GM19238 (cell line): ENCODE measurements at regions not wholly inside any gene's neighbourhood (a gene's known extent, or its start where the extent isn't known, plus 50 kb on each side); places are given as distances from the start of the nearest gene placed in this dataset.
"Not testable (repeated sequence)": the region's sequence is repeated elsewhere in the genome, so short reads cannot be mapped to it uniquely, and the experiment has no call there.

Source experiments
- DNase-seq: peaks from one replicate; pipeline ENCODE4 v3.0.0; 2011; ENCODE audit warnings: low spot score; ENCODE audit not compliant: insufficient read length

- no peak for DNase-seq
Observed at GRCh38 chr18:55687106-55687505, 99.1 kb upstream of the TCF4 start.

- no peak for DNase-seq
Observed at GRCh38 chr18:55685638-55686037, 97.6 kb upstream of the TCF4 start.

- no peak for DNase-seq
Observed at GRCh38 chr18:55672574-55673361, 84.8 kb upstream of the TCF4 start.

GRCh38 chr18:55665506-55665905, 77.5 kb upstream of the TCF4 start:
- no peak for DNase-seq

GRCh38 chr18:55664758-55665400, 76.9 kb upstream of the TCF4 start:
- DNase-seq, result not testable (repeated sequence)

- DNase-seq, result no peak
Observed at GRCh38 chr18:55663891-55664290, 75.9 kb upstream of the TCF4 start.

- DNase-seq, result no peak
Observed at GRCh38 chr18:55658598-55658997, 70.6 kb upstream of the TCF4 start.

- DNase-seq, result no peak
Observed at GRCh38 chr18:55657572-55658331, 69.8 kb upstream of the TCF4 start.

- no peak for DNase-seq
Observed at GRCh38 chr18:55654986-55655385, 67.0 kb upstream of the TCF4 start.

GRCh38 chr18:55651236-55651635, 63.2 kb upstream of the TCF4 start:
- no peak for DNase-seq

- no peak for DNase-seq
Observed at GRCh38 chr18:55650363-55650870, 62.4 kb upstream of the TCF4 start.

- DNase-seq, result no peak
Observed at GRCh38 chr18:55647331-55647730, 59.3 kb upstream of the TCF4 start.

GRCh38 chr18:55642191-55642590, 54.2 kb upstream of the TCF4 start:
- DNase-seq, result no peak

- no peak for DNase-seq
Observed at GRCh38 chr18:55641486-55641885, 53.5 kb upstream of the TCF4 start.
